ENCODE measurements at regions not wholly inside any gene's neighbourhood (a gene's known extent, or its start where the extent isn't known, plus 50 kb on each side); places are given as distances from the start of the nearest gene placed in this dataset.
"Not testable (repeated sequence)": the region's sequence is repeated elsewhere in the genome, so short reads cannot be mapped to it uniquely, and the experiment has no call there.

DNA sequence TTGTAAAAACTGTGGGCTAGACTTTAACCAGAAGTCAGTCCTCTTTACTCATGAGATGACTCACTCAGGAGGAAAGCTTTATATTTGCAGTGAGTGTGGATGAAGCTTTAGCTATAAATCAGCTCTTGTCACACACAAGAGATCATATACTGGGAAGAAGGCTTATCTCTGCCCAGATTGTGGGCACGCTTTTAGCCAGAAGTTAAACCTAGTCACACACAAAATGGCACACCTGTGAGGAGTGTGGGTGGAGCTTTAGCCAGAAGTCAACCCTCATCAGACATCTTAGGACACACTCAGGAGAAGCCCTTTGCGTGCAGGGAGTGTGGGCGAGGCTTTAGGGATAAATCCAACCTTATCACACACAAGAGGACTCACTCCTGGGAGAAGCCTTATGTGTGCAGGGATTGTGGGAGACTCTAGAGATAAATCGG, 706.9 kb upstream of the LUZP2 start:
- DNase-seq, result no peak
- H3K9me3 ChIP-seq, result no peaks in the 10 kb centered on the region
- H3K4me3 ChIP-seq, result no peak overlapping the region

GRCh38 chr11:23797624-23798419, 699.0 kb upstream of the LUZP2 start:
- no peaks in the 10 kb centered on the region for H3K9me3 ChIP-seq
- no peaks in the 10 kb centered on the region for H3K27me3 ChIP-seq

More for the DNA sequence above, 706.9 kb upstream of the LUZP2 start:
- H3K36me3 ChIP-seq, result no peaks in the 10 kb centered on the region
- no peaks in the 10 kb centered on the region for H3K27me3 ChIP-seq

GRCh38 chr11:23834306-23834705, 662.5 kb upstream of the LUZP2 start:
- H3K27me3 ChIP-seq, H3K36me3 ChIP-seq, H3K4me3 ChIP-seq, DNase-seq, H3K9me3 ChIP-seq: not testable (repeated sequence)

More at GRCh38 chr11:23797624-23798419, 699.0 kb upstream of the LUZP2 start:
- Histone ChIP-seq H3K36me3 (no peaks in the 10 kb centered on the region), H3K4me3 (no peak overlapping the region)
- no peak for DNase-seq

- no peak for DNase-seq
- Histone ChIP-seq H3K4me3 (no peak overlapping the region), H3K27me3 (no peaks in the 10 kb centered on the region), H3K9me3 (no peaks in the 10 kb centered on the region), H3K36me3 (no peaks in the 10 kb centered on the region)
Measured at GRCh38 chr11:23836981-23837380, 659.9 kb upstream of the LUZP2 start.

DNA sequence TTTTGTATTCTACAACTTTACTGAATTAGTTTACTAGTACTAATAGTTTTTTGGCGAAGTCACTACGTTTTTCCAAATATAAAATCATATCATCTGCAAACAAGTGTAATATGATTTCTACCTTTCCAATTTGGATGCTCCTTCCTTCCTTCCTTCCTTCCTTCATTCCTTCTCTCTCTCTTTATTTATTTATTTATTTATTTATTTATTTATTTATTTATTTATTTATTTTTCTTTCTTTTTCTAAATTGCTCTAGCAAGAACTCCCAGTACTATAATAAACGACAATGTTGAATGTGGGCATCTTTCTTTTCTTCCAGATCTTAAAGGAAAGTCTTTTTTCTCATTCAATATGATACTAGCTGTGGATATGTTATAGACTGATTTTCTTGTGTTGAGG, 656.0 kb upstream of the LUZP2 start:
- H3K4me3 ChIP-seq, result no peak overlapping the region
- peaks cover 2% of the 10 kb centered on the region; the same call in 1 of the 2 replicates for H3K9me3 ChIP-seq
- H3K27me3 ChIP-seq, result no peaks in the 10 kb centered on the region
- no peaks in the 10 kb centered on the region for H3K36me3 ChIP-seq
- DNase-seq, result no peak

DNA sequence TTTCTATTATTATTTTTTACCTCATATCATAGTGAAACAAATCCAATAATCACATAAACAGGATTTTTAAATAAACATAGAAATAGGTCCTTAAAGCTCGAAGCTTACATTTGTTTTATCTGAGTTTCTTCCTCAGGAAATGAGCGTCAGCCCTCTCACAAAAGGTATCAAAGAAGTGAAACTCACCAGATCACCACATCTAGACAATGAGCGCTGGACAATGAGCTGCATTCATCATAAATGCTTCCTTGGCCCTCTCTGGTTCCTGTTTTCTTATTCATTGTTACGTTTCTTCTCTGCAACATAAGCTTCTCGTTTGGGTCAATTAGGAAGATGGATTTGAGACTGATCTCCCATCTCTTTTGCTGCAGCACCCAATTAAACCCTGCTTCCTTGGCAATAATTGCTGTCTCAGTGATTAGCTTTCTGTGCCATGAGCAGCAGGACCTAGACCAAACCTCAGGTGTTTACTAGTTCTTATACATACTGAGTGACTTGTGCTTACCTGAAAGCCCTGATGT, 649.9 kb upstream of the LUZP2 start:
- no peaks in the 10 kb centered on the region for H3K27me3 ChIP-seq
- no peaks in the 10 kb centered on the region for H3K36me3 ChIP-seq
- peaks cover 2% of the 10 kb centered on the region; the same call in 1 of the 2 replicates for H3K9me3 ChIP-seq
- no peak for DNase-seq
- H3K4me3 ChIP-seq, result no peak overlapping the region

DNA sequence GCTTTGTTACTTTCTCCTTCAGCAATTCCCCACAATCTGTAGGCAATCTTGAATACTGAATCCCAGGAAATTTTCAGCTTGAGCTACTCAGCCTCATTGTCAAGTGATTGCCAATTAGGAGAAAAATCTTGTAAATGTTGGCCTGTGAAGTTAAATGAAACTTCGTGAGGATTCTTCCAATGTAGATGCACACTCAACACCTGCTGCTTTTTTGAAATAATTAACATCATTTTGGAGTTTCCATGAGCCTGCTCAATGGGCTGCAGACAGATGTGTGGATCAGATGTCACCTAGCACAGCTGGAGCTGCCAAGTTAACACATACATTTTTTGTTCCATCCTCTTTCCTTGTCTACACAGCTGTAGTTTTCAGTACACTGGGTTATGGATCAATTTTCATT, 645.6 kb upstream of the LUZP2 start:
- Histone ChIP-seq H3K36me3 (no peaks in the 10 kb centered on the region), H3K9me3 (no peaks in the 10 kb centered on the region), H3K4me3 (no peak overlapping the region), H3K27me3 (no peaks in the 10 kb centered on the region)
- no peak for DNase-seq

DNA sequence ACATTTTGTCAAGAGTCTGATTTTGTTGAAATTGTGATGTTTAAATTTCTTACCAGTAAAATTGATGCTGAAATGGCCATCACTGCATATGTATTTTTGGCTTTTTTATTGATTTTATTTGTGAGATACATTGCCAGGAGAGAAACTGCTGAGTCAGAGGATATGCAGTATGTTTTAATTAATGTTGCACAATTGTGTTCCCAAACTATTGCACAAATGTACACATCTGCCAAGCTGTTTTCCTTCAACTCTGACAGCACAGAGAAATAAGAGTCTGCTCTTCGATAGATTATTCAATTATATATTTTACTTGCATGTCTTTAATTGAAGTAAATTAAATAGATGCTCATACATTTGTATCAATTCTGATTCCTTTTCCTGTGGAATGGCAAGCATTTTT, 640.2 kb upstream of the LUZP2 start:
- no peaks in the 10 kb centered on the region for H3K27me3 ChIP-seq
- no peak for DNase-seq
- no peak overlapping the region for H3K4me3 ChIP-seq
- no peaks in the 10 kb centered on the region for H3K36me3 ChIP-seq
- no peaks in the 10 kb centered on the region for H3K9me3 ChIP-seq

GRCh38 chr11:23859087-23859486, 637.8 kb upstream of the LUZP2 start:
- no peak overlapping the region for H3K4me3 ChIP-seq
- no peak for DNase-seq
- H3K27me3 ChIP-seq, result no peaks in the 10 kb centered on the region
- no peaks in the 10 kb centered on the region for H3K9me3 ChIP-seq
- no peaks in the 10 kb centered on the region for H3K36me3 ChIP-seq

- no peak for DNase-seq
- H3K9me3 ChIP-seq, result no peaks in the 10 kb centered on the region
- H3K4me3 ChIP-seq, result no peak overlapping the region
- no peaks in the 10 kb centered on the region for H3K27me3 ChIP-seq
- no peaks in the 10 kb centered on the region for H3K36me3 ChIP-seq
Measured at GRCh38 chr11:23861615-23862014, 635.2 kb upstream of the LUZP2 start.

- no peaks in the 10 kb centered on the region for H3K36me3 ChIP-seq
- no peak overlapping the region for H3K4me3 ChIP-seq
- no peak for DNase-seq
- no peaks in the 10 kb centered on the region for H3K9me3 ChIP-seq
- H3K27me3 ChIP-seq, result no peaks in the 10 kb centered on the region
Measured at GRCh38 chr11:23865341-23865975, 631.4 kb upstream of the LUZP2 start.

- no peak for DNase-seq
- H3K27me3 ChIP-seq, result no peaks in the 10 kb centered on the region
- H3K36me3 ChIP-seq, result no peaks in the 10 kb centered on the region
- no peak overlapping the region for H3K4me3 ChIP-seq
- H3K9me3 ChIP-seq, result no peaks in the 10 kb centered on the region
Measured at GRCh38 chr11:23866641-23867040, 630.2 kb upstream of the LUZP2 start.

DNA sequence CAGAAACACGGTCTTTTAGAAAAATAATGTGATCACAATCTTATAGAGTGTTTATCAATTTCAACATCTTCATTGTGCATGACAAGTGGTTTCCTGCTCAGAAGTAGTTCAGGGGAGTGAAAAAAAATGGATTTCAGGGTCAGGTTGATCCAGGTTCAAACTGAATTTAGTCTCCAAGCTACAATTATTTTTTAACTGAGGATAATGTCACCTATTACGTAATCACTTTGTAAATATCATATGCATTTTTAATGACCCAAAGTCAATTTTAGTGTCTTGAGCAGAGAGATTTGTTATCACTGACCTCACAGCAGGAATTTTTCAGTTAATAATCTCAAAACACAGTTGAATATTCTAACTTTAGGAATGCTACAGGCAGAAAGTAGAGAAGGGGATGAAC, 627.2 kb upstream of the LUZP2 start:
- Histone ChIP-seq H3K27me3 (no peaks in the 10 kb centered on the region), H3K9me3 (no peaks in the 10 kb centered on the region)
- no peak for DNase-seq

GRCh38 chr11:23873406-23873805, 623.4 kb upstream of the LUZP2 start:
- H3K9me3 ChIP-seq, result no peaks in the 10 kb centered on the region
- no peak for DNase-seq
- H3K4me3 ChIP-seq, result no peak overlapping the region
- H3K27me3 ChIP-seq, result no peaks in the 10 kb centered on the region
- H3K36me3 ChIP-seq, result no peaks in the 10 kb centered on the region

More for the DNA sequence above, 627.2 kb upstream of the LUZP2 start:
- no peak overlapping the region for H3K4me3 ChIP-seq
- H3K36me3 ChIP-seq, result no peaks in the 10 kb centered on the region

- Histone ChIP-seq H3K4me3 (no peak overlapping the region), H3K36me3 (no peaks in the 10 kb centered on the region), H3K27me3 (no peaks in the 10 kb centered on the region), H3K9me3 (no peaks in the 10 kb centered on the region)
- no peak for DNase-seq
Measured at GRCh38 chr11:23875176-23875850, 621.5 kb upstream of the LUZP2 start.

- DNase-seq, H3K27me3 ChIP-seq, H3K4me3 ChIP-seq, H3K36me3 ChIP-seq, H3K9me3 ChIP-seq: not testable (repeated sequence)
Measured at GRCh38 chr11:23883426-23884048, 613.3 kb upstream of the LUZP2 start.

- Histone ChIP-seq H3K4me3 (no peak overlapping the region), H3K27me3 (no peaks in the 10 kb centered on the region), H3K36me3 (no peaks in the 10 kb centered on the region), H3K9me3 (no peaks in the 10 kb centered on the region)
- DNase-seq, result no peak
Measured at GRCh38 chr11:23884341-23884740, 612.5 kb upstream of the LUZP2 start.
